Activated B cell treated with CpG ODN at 0.5 μM for 24 hours (primary cell): ENCODE measurements at regions not wholly inside any gene's neighbourhood (a gene's known extent, or its start where the extent isn't known, plus 50 kb on each side); places are given as distances from the start of the nearest gene placed in this dataset.

ENCODE experiments used
- ATAC-seq: fragments of 200-7000 bp; cut with Tn5 transposase; one replicate; pipeline ENCODE4 v1.10.0; 2021; ENCODE audit warnings: low read depth, mild to moderate bottlenecking, moderate library complexity
- CTCF ChIA-PET: fragments of 350-600 bp; sonication (Branson Sonifier 250); formaldehyde crosslinking; loops from one replicate; lab custom pipeline; 2021; ENCODE audit warnings: antibody characterized with exemption; lab: Charles Lee
- POLR2A ChIA-PET: fragments of 350-600 bp; sonication (Branson Sonifier 250); formaldehyde crosslinking; loops from one replicate; lab custom pipeline; 2021; ENCODE audit warnings: antibody characterized with exemption; lab: Charles Lee
- DNase-seq: peaks from one replicate; pipeline ENCODE4 v3.0.0; 2022
- H3K27ac Mint-ChIP-seq: one replicate; pipeline ENCODE4 v1.8.0; 2020; ENCODE audit warnings: mixed read lengths
- H3K27me3 Mint-ChIP-seq: one replicate; pipeline ENCODE4 v1.8.0; 2021; ENCODE audit warnings: mixed read lengths
- H3K36me3 Mint-ChIP-seq: one replicate; pipeline ENCODE4 v1.8.0; 2021; ENCODE audit warnings: low read depth, mixed read lengths
- H3K4me1 Mint-ChIP-seq: one replicate; pipeline ENCODE4 v1.8.0; 2021; ENCODE audit warnings: mixed read lengths
- H3K4me3 Mint-ChIP-seq: one replicate; pipeline ENCODE4 v1.8.0; 2020; ENCODE audit warnings: mild to moderate bottlenecking, mixed read lengths
- H3K9me3 Mint-ChIP-seq: one replicate; pipeline ENCODE4 v1.8.0; 2020; ENCODE audit warnings: mixed read lengths
- CTCF ChIP-seq: fragments of 200-600 bp; IDR thresholded peaks from one replicate; pipeline ENCODE4 v1.8.0; 2022; ENCODE audit warnings: antibody characterized with exemption, mild to moderate bottlenecking
- intact Hi-C: fragments of 100-400 bp; cut with micrococcal nuclease; formaldehyde crosslinking; loops from one replicate; pipeline ENCODE4 v1.15.1; 2024

GRCh38 chr12:77161944-77162343 lies 96.6 kb upstream of the E2F7 start:
- ChIA-PET CTCF (no interaction called here), POLR2A (no interaction called here)
- no peak for TF ChIP-seq CTCF
- H3K36me3 Mint-ChIP-seq: no peaks in the 10 kb centered on the region
- ATAC-seq: no peak
- intact Hi-C loops: no loop called here
- no peaks in the 10 kb centered on the region for H3K27me3 Mint-ChIP-seq
- no peak overlapping the region for H3K27ac Mint-ChIP-seq
- no peaks in the 10 kb centered on the region for H3K9me3 Mint-ChIP-seq
- no peak for DNase-seq
- no peak overlapping the region for H3K4me3 Mint-ChIP-seq
- H3K4me1 Mint-ChIP-seq: no peaks in the 10 kb centered on the region

- Mint-ChIP-seq H3K27me3 (no peaks in the 10 kb centered on the region), H3K36me3 (no peaks in the 10 kb centered on the region), H3K27ac (no peak overlapping the region), H3K4me1 (no peaks in the 10 kb centered on the region), H3K9me3 (no peaks in the 10 kb centered on the region), H3K4me3 (no peak overlapping the region)
- TF ChIP-seq CTCF: no peak
- no peak for DNase-seq
- no peak for ATAC-seq
- ChIA-PET CTCF (no interaction called here), POLR2A (no interaction called here)
- intact Hi-C loops: no loop called here
These were observed 95.6 kb upstream of the E2F7 start for GRCh38 chr12:77160931-77161330.

- TF ChIP-seq CTCF: no peak
- H3K36me3 Mint-ChIP-seq: no peaks in the 10 kb centered on the region
- no peak overlapping the region for H3K27ac Mint-ChIP-seq
- H3K4me1 Mint-ChIP-seq: no peaks in the 10 kb centered on the region
- ChIA-PET POLR2A (no interaction called here), CTCF (no interaction called here)
- H3K4me3 Mint-ChIP-seq: no peak overlapping the region
- DNase-seq (no peak), ATAC-seq (no peak)
- no peaks in the 10 kb centered on the region for H3K9me3 Mint-ChIP-seq
- peaks cover 4% of the 10 kb centered on the region for H3K27me3 Mint-ChIP-seq
- intact Hi-C loops: no loop called here
These were observed 88.3 kb upstream of the E2F7 start for GRCh38 chr12:77153706-77154105.

GRCh38 chr12:77152623-77153193 lies 87.3 kb upstream of the E2F7 start:
- Mint-ChIP-seq H3K36me3 (no peaks in the 10 kb centered on the region), H3K4me1 (no peaks in the 10 kb centered on the region), H3K9me3 (no peaks in the 10 kb centered on the region), H3K4me3 (no peak overlapping the region), H3K27ac (no peak overlapping the region), H3K27me3 (peaks cover 4% of the 10 kb centered on the region)
- CTCF ChIA-PET: interaction anchor here (1.1 kb wide), 1 partner anchor 103 kb away, joined by 3 read pairs; no protein-coding TSS in a partner anchor
- no peak for ATAC-seq
- intact Hi-C loops: no loop called here
- no peak for DNase-seq
- TF ChIP-seq CTCF: no peak
- POLR2A ChIA-PET: no interaction called here

- CTCF ChIA-PET: no interaction called here
- Mint-ChIP-seq H3K27ac (no peak overlapping the region), H3K36me3 (no peaks in the 10 kb centered on the region), H3K4me3 (no peak overlapping the region), H3K27me3 (peaks cover 4% of the 10 kb centered on the region), H3K4me1 (no peaks in the 10 kb centered on the region), H3K9me3 (no peaks in the 10 kb centered on the region)
- POLR2A ChIA-PET: no interaction called here
- intact Hi-C loops: no loop called here
- no peak for DNase-seq
- ATAC-seq: no peak
- no peak for TF ChIP-seq CTCF
These were observed 85.7 kb upstream of the E2F7 start for GRCh38 chr12:77151030-77151429.
